IMR-90 (cell line): ENCODE measurements at regions not wholly inside any gene's neighbourhood (a gene's known extent, or its start where the extent isn't known, plus 50 kb on each side); places are given as distances from the start of the nearest gene placed in this dataset.

Experiments used
- ATAC-seq: fragments of 200-7000 bp; cut with Tn5 transposase; 2 replicates; pipeline ENCODE4 v1.9.1; 2020; ENCODE audit warnings: low read depth, mild to moderate bottlenecking, moderate library complexity
- BruUV-seq: library from RNA; stranded (reverse); fragments of 400-500 nt; replicated peaks from 2 replicates; lab custom pipeline; 2021; lab: Mats Ljungman, UMichigan
- CTCF ChIA-PET: fragments of 300-600 bp; formaldehyde crosslinking; extraction: SDS; loops from one replicate; lab custom pipeline; 2021; ENCODE audit warnings: antibody characterized with exemption; lab: Yijun Ruan, JAX
- POLR2A ChIA-PET: fragments of 300-600 bp; sonication (Branson Sonifier 250); formaldehyde crosslinking; loops from one replicate; lab custom pipeline; 2022; ENCODE audit warnings: antibody characterized with exemption; ENCODE audit not compliant: unreplicated experiment; lab: Charles Lee
- DNase-seq: peaks from one replicate; pipeline ENCODE4 v3.0.0; 2013
- H2AFZ ChIP-seq: replicated peaks from 2 replicates; pipeline ENCODE3; 2013; ENCODE audit warnings: low read length, mild to moderate bottlenecking; ENCODE audit not compliant: poor library complexity
- H2AK5ac ChIP-seq: 2 replicates; pipeline ENCODE4 v1.6.1; 2013; ENCODE audit warnings: low read depth, low read length, inconsistent platforms
- H2AK9ac ChIP-seq: replicated peaks from 2 replicates; pipeline ENCODE3; 2013; ENCODE audit warnings: mild to moderate bottlenecking, low read depth, low read length, moderate library complexity; ENCODE audit not compliant: poor library complexity
- H2BK120ac ChIP-seq: 2 replicates; pipeline ENCODE4 v1.6.1; 2013; ENCODE audit warnings: low read depth, low read length, inconsistent platforms
- H2BK15ac ChIP-seq: 3 replicates; pipeline ENCODE4 v1.6.1; 2013; ENCODE audit warnings: low read depth, low read length, inconsistent platforms
- H2BK20ac ChIP-seq: 2 replicates; pipeline ENCODE4 v1.6.1; 2013; ENCODE audit warnings: low read depth, mild to moderate bottlenecking, inconsistent platforms, low read length, moderate library complexity
- H2BK5ac ChIP-seq: 2 replicates; pipeline ENCODE4 v1.6.1; 2013; ENCODE audit warnings: mild to moderate bottlenecking, low read depth, low read length, inconsistent platforms; ENCODE audit not compliant: poor library complexity, severe bottlenecking
- H3K14ac ChIP-seq: replicated peaks from 2 replicates; pipeline ENCODE4 v1.6.1; 2013; ENCODE audit warnings: low read depth, low read length, inconsistent platforms
- H3K18ac ChIP-seq: 2 replicates; pipeline ENCODE4 v1.6.1; 2013; ENCODE audit warnings: low read depth, low read length, control low read depth
- H3K23ac ChIP-seq: 2 replicates; pipeline ENCODE4 v1.6.1; 2013; ENCODE audit warnings: low read depth, low read length, inconsistent platforms
- H3K27ac ChIP-seq: 2 replicates; pipeline ENCODE4 v1.5.1; 2013; ENCODE audit warnings: mild to moderate bottlenecking, control low read depth, low read length; ENCODE audit not compliant: insufficient read depth
- H3K27me3 ChIP-seq: 2 replicates; pipeline ENCODE4 v1.6.1; 2013; ENCODE audit warnings: low read length; ENCODE audit not compliant: control insufficient read depth, insufficient read depth
- H3K36me3 ChIP-seq: 2 replicates; pipeline ENCODE4 v1.6.1; 2013; ENCODE audit warnings: low read length, mixed read lengths; ENCODE audit not compliant: control insufficient read depth, insufficient read depth
- H3K4ac ChIP-seq: 2 replicates; pipeline ENCODE4 v1.6.1; 2013; ENCODE audit warnings: low read depth, low read length, inconsistent platforms
- H3K4me1 ChIP-seq: 2 replicates; pipeline ENCODE4 v1.6.1; 2013; ENCODE audit warnings: low read length, mixed read lengths; ENCODE audit not compliant: control insufficient read depth, insufficient read depth
- H3K4me2 ChIP-seq: 2 replicates; pipeline ENCODE4 v1.6.1; 2013; ENCODE audit warnings: low read depth, mild to moderate bottlenecking, control low read depth, low read length, moderate library complexity
- H3K4me3 ChIP-seq: 2 replicates; pipeline ENCODE4 v1.5.1; 2013; ENCODE audit warnings: low read depth, mild to moderate bottlenecking, control low read depth, low read length, moderate library complexity; ENCODE audit not compliant: insufficient read depth
- H3K56ac ChIP-seq: 2 replicates; pipeline ENCODE4 v1.6.1; 2013; ENCODE audit warnings: low read length, inconsistent platforms; ENCODE audit not compliant: insufficient read depth; ENCODE audit errors: extremely low read depth
- H3K79me1 ChIP-seq, 2 experiments: 2 replicates each; pipeline ENCODE4 v1.6.1; 2013; ENCODE audit warnings: low read length in 2 of 2, inconsistent platforms in 1 of 2, low read depth in 1 of 2
- H3K9ac ChIP-seq: 2 replicates; pipeline ENCODE4 v1.6.1; 2013; ENCODE audit warnings: low read depth, low read length, control low read depth
- H3K9me1 ChIP-seq: 2 replicates; pipeline ENCODE4 v1.6.1; 2013; ENCODE audit warnings: low read length, inconsistent platforms; ENCODE audit not compliant: insufficient read depth
- H3K9me3 ChIP-seq: 2 replicates; pipeline ENCODE4 v1.6.1; 2013; ENCODE audit warnings: low read length; ENCODE audit not compliant: control insufficient read depth, insufficient read depth
- H4K20me1 ChIP-seq: 2 replicates; pipeline ENCODE4 v1.6.1; 2013; ENCODE audit warnings: low read length, inconsistent platforms; ENCODE audit not compliant: insufficient read depth
- H4K5ac ChIP-seq: 2 replicates; pipeline ENCODE4 v1.6.1; 2013; ENCODE audit warnings: mild to moderate bottlenecking, low read depth, low read length, control low read depth
- H4K8ac ChIP-seq, 2 experiments: 2 replicates each; pipeline ENCODE4 v1.6.1; 2013; ENCODE audit warnings: low read depth in 2 of 2, low read length in 2 of 2, control low read depth in 1 of 2, inconsistent platforms in 1 of 2
- H4K91ac ChIP-seq: 2 replicates; pipeline ENCODE4 v1.6.1; 2013; ENCODE audit warnings: low read depth, low read length, inconsistent platforms; ENCODE audit not compliant: insufficient read depth
- BHLHE40 ChIP-seq: fragments of 150-350 bp; IDR thresholded peaks from 2 replicates; pipeline ENCODE4 v1.6.1; 2016; ENCODE audit warnings: mild to moderate bottlenecking, low read depth, low read length
- CEBPB ChIP-seq: IDR thresholded peaks from 2 replicates; pipeline ENCODE4 v1.6.1; 2012; ENCODE audit warnings: low read depth, low read length, improper control_type of control experiment
- CHD1 ChIP-seq: IDR thresholded peaks from 2 replicates; pipeline ENCODE4 v1.6.1; 2012; ENCODE audit warnings: low read depth, low read length, improper control_type of control experiment
- FOS ChIP-seq: fragments of 150-350 bp; IDR thresholded peaks from 2 replicates; pipeline ENCODE4 v1.6.1; 2016; ENCODE audit warnings: low read depth, low read length
- MAFK ChIP-seq: IDR thresholded peaks from 2 replicates; pipeline ENCODE4 v1.6.1; 2012; ENCODE audit warnings: low read depth, low read length, improper control_type of control experiment
- MAZ ChIP-seq: IDR thresholded peaks from 2 replicates; pipeline ENCODE4 v1.6.1; 2012; ENCODE audit warnings: low read depth, mild to moderate bottlenecking, low read length, improper control_type of control experiment, moderate library complexity, borderline replicate concordance
- MXI1 ChIP-seq: IDR thresholded peaks from 2 replicates; pipeline ENCODE4 v1.6.1; 2012; ENCODE audit warnings: low read depth, mild to moderate bottlenecking, low read length, moderate library complexity, borderline replicate concordance
- NFE2L2 ChIP-seq: fragments of 150-350 bp; IDR thresholded peaks from 2 replicates; pipeline ENCODE4 v1.6.1; 2016; ENCODE audit warnings: low read depth, mild to moderate bottlenecking, low read length
- POLR2A ChIP-seq: IDR thresholded peaks from 2 replicates; pipeline ENCODE4 v1.6.1; 2012; ENCODE audit warnings: mild to moderate bottlenecking, low read depth, low read length
- RAD21 ChIP-seq: IDR thresholded peaks from 2 replicates; pipeline ENCODE4 v1.6.1; 2012; ENCODE audit warnings: low read length, improper control_type of control experiment
- RCOR1 ChIP-seq: IDR thresholded peaks from 2 replicates; pipeline ENCODE4 v1.6.1; 2012; ENCODE audit warnings: mild to moderate bottlenecking, low read length, improper control_type of control experiment; ENCODE audit not compliant: insufficient replicate concordance
- RFX5 ChIP-seq: IDR thresholded peaks from 2 replicates; pipeline ENCODE4 v1.8.0; 2012; ENCODE audit warnings: low read depth, mild to moderate bottlenecking, low read length, moderate library complexity
- SMC3 ChIP-seq: fragments of 150-350 bp; IDR thresholded peaks from 2 replicates; pipeline ENCODE4 v1.6.1; 2016; ENCODE audit warnings: low read depth, mild to moderate bottlenecking, antibody characterized with exemption, low read length, moderate library complexity
- WGBS, 2 experiments: methylation state at CpG; one replicate each; pipeline versions ENCODE4 v1.1.5 to v1.1.7; 2013; ENCODE audit warnings: missing lambda C conversion rate in 2 of 2; ENCODE audit not compliant: insufficient read length in 1 of 2; ENCODE audit errors: extremely low coverage in 2 of 2; 5-methylcytosine and 5-hydroxymethylcytosine counted together
- dilution Hi-C: fragments of 300-500 bp; cut with HindIII; formaldehyde crosslinking; loops from one replicate; pipeline ENCODE4 v1.14.3; 2018; ENCODE audit warnings: low sequenced_read_pairs; ENCODE audit not compliant: unreplicated experiment
- in situ Hi-C: fragments of 300-500 bp; cut with MboI; formaldehyde crosslinking; loops from 3 replicates; pipeline ENCODE4 v1.14.3; 2019; ENCODE audit warnings: low sequenced_read_pairs, inconsistent platforms, mixed read lengths
- intact Hi-C: fragments of 100-400 bp; cut with micrococcal nuclease; formaldehyde crosslinking; loops from 2 replicates; pipeline ENCODE4 v1.10.0; 2022
- TF ChIP-seq, protein P1 (sequence below): fragments of 150-350 bp; IDR thresholded peaks from 2 replicates; pipeline ENCODE4 v1.6.1; 2017; ENCODE audit warnings: mild to moderate bottlenecking, antibody characterized with exemption, low read length, low read depth
- TF ChIP-seq, protein P2 (sequence below): conservative IDR thresholded peaks from 2 replicates; pipeline ENCODE4 v1.5.1; 2012; ENCODE audit warnings: mild to moderate bottlenecking, low read depth, low read length, improper control_type of control experiment
- TF ChIP-seq, protein P3 (sequence below): fragments of 150-350 bp; IDR thresholded peaks from 2 replicates; pipeline ENCODE4 v1.6.1; 2016; ENCODE audit warnings: low read depth, mild to moderate bottlenecking, low read length, moderate library complexity, borderline replicate concordance

DNA sequence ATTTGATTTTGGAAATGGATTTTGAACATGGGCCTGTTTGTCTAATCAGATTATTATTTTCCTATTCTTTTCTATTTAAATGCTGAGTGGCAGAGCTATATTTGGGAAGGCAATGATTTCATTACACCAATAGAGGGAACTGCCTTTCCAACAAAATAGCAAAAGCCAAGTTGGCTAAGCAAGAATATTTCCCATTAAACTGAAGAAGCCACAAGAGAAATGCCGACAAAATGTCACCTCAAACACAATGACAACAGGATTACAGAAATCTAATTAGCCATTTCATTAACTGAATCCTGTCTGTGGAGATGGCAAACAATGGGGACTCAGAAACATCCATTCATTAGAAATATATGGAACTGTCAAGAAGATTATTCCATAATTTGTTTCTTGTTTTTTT is 1593.1 kb upstream of the RAG2 start:
- H3K36me3 ChIP-seq: no peaks in the 10 kb centered on the region
- no peak overlapping the region for H3K4me3 ChIP-seq
- ChIA-PET POLR2A (no interaction called here), CTCF (no interaction called here)
- no TSS peak for BruUV-seq
- intact Hi-C loops (no loop called here), in situ Hi-C loops (no loop called here), dilution Hi-C loops (no loop called here)
- no peak overlapping the region for H3K9ac ChIP-seq
- no peak overlapping the region for H2AK9ac ChIP-seq
- H3K9me1 ChIP-seq: no peaks in the 10 kb centered on the region
- H2BK15ac ChIP-seq: no peak overlapping the region
- no peak overlapping the region for H2BK5ac ChIP-seq
- H3K4ac ChIP-seq: no peak overlapping the region
- no peaks in the 10 kb centered on the region for H4K20me1 ChIP-seq
- H4K5ac ChIP-seq: no peak overlapping the region
- H3K27me3 ChIP-seq: no peaks in the 10 kb centered on the region
- no peaks in the 10 kb centered on the region for H3K79me1 ChIP-seq
- no peaks in the 10 kb centered on the region for H3K4me1 ChIP-seq
- no peak overlapping the region for H2AFZ ChIP-seq
- no peak overlapping the region for H3K18ac ChIP-seq
- TF ChIP-seq, protein P1, sequence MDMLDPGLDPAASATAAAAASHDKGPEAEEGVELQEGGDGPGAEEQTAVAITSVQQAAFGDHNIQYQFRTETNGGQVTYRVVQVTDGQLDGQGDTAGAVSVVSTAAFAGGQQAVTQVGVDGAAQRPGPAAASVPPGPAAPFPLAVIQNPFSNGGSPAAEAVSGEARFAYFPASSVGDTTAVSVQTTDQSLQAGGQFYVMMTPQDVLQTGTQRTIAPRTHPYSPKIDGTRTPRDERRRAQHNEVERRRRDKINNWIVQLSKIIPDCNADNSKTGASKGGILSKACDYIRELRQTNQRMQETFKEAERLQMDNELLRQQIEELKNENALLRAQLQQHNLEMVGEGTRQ: no peak
- no peak for TF ChIP-seq CEBPB
- TF ChIP-seq, protein P2, sequence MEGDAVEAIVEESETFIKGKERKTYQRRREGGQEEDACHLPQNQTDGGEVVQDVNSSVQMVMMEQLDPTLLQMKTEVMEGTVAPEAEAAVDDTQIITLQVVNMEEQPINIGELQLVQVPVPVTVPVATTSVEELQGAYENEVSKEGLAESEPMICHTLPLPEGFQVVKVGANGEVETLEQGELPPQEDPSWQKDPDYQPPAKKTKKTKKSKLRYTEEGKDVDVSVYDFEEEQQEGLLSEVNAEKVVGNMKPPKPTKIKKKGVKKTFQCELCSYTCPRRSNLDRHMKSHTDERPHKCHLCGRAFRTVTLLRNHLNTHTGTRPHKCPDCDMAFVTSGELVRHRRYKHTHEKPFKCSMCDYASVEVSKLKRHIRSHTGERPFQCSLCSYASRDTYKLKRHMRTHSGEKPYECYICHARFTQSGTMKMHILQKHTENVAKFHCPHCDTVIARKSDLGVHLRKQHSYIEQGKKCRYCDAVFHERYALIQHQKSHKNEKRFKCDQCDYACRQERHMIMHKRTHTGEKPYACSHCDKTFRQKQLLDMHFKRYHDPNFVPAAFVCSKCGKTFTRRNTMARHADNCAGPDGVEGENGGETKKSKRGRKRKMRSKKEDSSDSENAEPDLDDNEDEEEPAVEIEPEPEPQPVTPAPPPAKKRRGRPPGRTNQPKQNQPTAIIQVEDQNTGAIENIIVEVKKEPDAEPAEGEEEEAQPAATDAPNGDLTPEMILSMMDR: no peak
- no peak for TF ChIP-seq SMC3
- no peak for TF ChIP-seq MAZ
- TF ChIP-seq MAFK: no peak
- TF ChIP-seq RAD21: no peak
- TF ChIP-seq POLR2A: no peak
- TF ChIP-seq NFE2L2: no peak
- TF ChIP-seq FOS: no peak
- TF ChIP-seq RFX5: no peak
- TF ChIP-seq, protein P3, sequence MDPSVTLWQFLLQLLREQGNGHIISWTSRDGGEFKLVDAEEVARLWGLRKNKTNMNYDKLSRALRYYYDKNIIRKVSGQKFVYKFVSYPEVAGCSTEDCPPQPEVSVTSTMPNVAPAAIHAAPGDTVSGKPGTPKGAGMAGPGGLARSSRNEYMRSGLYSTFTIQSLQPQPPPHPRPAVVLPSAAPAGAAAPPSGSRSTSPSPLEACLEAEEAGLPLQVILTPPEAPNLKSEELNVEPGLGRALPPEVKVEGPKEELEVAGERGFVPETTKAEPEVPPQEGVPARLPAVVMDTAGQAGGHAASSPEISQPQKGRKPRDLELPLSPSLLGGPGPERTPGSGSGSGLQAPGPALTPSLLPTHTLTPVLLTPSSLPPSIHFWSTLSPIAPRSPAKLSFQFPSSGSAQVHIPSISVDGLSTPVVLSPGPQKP: no peak
- TF ChIP-seq CHD1: no peak
- no peak for TF ChIP-seq RCOR1
- TF ChIP-seq MXI1: no peak
- no peak for TF ChIP-seq BHLHE40
- WGBS, 2 experiments: no CpG with 5 or more reads among the region's 1 CpG
- no peak for DNase-seq
- no peak overlapping the region for H3K4me2 ChIP-seq
- H3K56ac ChIP-seq: no peak overlapping the region
- no peak overlapping the region for H4K8ac ChIP-seq
- H3K9me3 ChIP-seq: no peaks in the 10 kb centered on the region
- no peak for ATAC-seq
- no peak overlapping the region for H2BK120ac ChIP-seq
- no peak overlapping the region for H2BK20ac ChIP-seq
- H3K23ac ChIP-seq: no peak overlapping the region
- no peak overlapping the region for H3K14ac ChIP-seq
- H4K91ac ChIP-seq: no peak overlapping the region
- no peak overlapping the region for H2AK5ac ChIP-seq
- no peak overlapping the region for H3K27ac ChIP-seq
